Effector memory CD4-positive, alpha-beta T cell (primary cell): ENCODE measurements at regions not wholly inside any gene's neighbourhood (a gene's known extent, or its start where the extent isn't known, plus 50 kb on each side); places are given as distances from the start of the nearest gene placed in this dataset.
"Not testable (repeated sequence)": the region's sequence is repeated elsewhere in the genome, so short reads cannot be mapped to it uniquely, and the experiment has no call there.

Experiments used
- DNase-seq, 3 donors: peaks; one replicate each; pipeline ENCODE4 v3.0.0-alpha.2; 2020
- H3K27ac ChIP-seq: 2 replicates; pipeline ENCODE4 v1.7.0; 2013; ENCODE audit warnings: mild to moderate bottlenecking, low read length, moderate library complexity; ENCODE audit not compliant: insufficient read depth, poor library complexity, severe bottlenecking
- H3K27me3 ChIP-seq: replicated peaks from 2 replicates; pipeline ENCODE4 v1.7.0; 2013; ENCODE audit warnings: mild to moderate bottlenecking, low read length; ENCODE audit not compliant: insufficient read depth, control insufficient read depth, poor library complexity, severe bottlenecking
- H3K36me3 ChIP-seq: 2 replicates; pipeline ENCODE4 v1.7.0; 2013; ENCODE audit warnings: mild to moderate bottlenecking, low read length, moderate library complexity; ENCODE audit not compliant: control insufficient read depth, insufficient read depth
- H3K4me1 ChIP-seq: 2 replicates; pipeline ENCODE4 v1.7.0; 2013; ENCODE audit warnings: low read length, mild to moderate bottlenecking; ENCODE audit not compliant: control insufficient read depth, insufficient read depth, poor library complexity, severe bottlenecking
- H3K4me3 ChIP-seq: 2 replicates; pipeline ENCODE4 v1.7.0; 2013; ENCODE audit warnings: low read length, low read depth, mild to moderate bottlenecking; ENCODE audit not compliant: insufficient read depth, poor library complexity, severe bottlenecking
- H3K9me3 ChIP-seq: 2 replicates; pipeline ENCODE4 v1.7.0; 2013; ENCODE audit warnings: mild to moderate bottlenecking, low read length, moderate library complexity; ENCODE audit not compliant: control insufficient read depth

DNA sequence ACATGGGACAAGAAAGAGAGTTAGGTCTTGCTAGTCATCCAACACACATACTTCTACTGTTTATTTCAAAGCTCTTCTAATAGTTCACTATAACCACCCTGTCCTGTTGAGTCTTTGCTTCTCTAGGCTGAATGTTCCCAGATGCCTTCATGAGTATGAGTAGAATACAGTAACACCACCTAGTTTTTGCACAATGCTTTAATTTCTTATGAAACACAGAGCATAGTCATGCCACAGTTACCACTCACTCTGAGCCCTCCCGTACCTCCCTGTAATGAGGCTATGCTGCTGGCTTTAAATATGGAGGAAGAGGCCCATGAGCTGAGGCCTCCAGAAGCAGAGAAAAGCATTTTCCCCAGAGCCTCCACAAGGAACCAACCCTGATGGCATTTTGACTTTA, 75.0 kb upstream of the SLC1A3 start:
- H3K9me3 ChIP-seq = no peaks in the 10 kb centered on the region
- DNase-seq = no peak

DNA sequence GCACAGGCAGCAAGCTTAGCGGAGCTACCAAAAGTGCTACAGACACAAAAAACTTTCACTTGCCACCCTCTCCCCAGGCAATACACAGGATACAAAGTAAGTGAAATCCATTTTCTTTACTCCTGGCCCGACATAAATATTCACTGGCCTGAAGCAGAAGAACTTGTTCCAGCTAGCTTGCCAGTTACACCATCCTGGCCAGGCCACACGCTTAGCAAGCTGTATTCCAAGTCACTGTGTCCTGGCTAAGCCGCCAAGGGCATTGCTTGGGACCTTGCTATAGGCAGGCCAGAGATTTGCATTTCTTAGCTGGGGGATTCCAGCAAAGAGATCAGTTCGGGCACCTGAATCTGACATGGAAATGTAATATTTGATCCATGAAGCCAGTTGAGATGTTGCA, 71.0 kb upstream of the SLC1A3 start:
- Histone ChIP-seq H3K4me3 (no peak overlapping the region), H3K36me3 (no peaks in the 10 kb centered on the region), H3K4me1 (no peaks in the 10 kb centered on the region), H3K27ac (no peak overlapping the region), H3K9me3 (no peaks in the 10 kb centered on the region), H3K27me3 (peaks cover 2% of the 10 kb centered on the region)
- DNase-seq = no peak

More for the DNA sequence above, 75.0 kb upstream of the SLC1A3 start:
- H3K27ac ChIP-seq = no peak overlapping the region
- no peaks in the 10 kb centered on the region for H3K4me1 ChIP-seq
- no peak overlapping the region for H3K4me3 ChIP-seq
- peaks cover 2% of the 10 kb centered on the region for H3K27me3 ChIP-seq
- H3K36me3 ChIP-seq = no peaks in the 10 kb centered on the region

DNA sequence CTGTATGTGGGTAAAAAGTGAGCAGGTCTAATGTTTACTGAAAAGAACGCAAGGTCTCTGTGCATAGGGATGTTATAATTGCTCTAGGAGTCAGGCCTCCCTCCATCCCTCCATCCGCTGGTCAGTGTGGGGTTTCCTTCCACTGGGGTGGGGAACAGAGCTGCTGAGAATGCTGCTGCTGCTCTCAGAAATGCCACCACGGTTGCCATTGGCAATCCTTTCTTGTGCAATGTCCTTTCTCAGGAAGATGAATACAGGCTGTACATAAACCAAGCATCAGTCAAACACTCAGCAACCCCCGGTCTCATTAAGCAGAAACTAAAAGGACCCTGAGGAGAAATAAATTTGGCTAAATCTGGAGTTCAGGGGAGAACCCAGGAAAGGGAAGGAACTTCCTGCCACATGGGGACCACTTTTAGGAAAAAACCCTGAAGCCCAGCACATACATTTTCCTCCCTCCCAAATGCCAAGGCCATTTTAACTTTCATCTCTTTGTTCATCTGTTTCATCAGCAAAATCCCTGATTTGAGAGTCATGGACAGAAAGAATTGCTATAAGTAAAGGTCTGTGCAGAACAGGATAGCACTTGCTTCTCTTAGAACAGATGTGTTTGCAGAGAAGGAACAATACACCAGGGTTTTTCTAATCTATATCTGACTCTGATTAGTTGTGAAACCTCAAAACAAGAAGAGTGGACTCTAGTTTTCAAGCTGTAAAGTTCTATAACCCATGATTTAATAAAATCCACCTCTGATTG, 70.4 kb upstream of the SLC1A3 start:
- H3K36me3 ChIP-seq = no peaks in the 10 kb centered on the region
- DNase-seq = no peak
- H3K27ac ChIP-seq = no peak overlapping the region
- H3K4me3 ChIP-seq = no peak overlapping the region
- no peaks in the 10 kb centered on the region for H3K9me3 ChIP-seq
- H3K4me1 ChIP-seq = no peaks in the 10 kb centered on the region
- peaks cover 2% of the 10 kb centered on the region for H3K27me3 ChIP-seq

DNA sequence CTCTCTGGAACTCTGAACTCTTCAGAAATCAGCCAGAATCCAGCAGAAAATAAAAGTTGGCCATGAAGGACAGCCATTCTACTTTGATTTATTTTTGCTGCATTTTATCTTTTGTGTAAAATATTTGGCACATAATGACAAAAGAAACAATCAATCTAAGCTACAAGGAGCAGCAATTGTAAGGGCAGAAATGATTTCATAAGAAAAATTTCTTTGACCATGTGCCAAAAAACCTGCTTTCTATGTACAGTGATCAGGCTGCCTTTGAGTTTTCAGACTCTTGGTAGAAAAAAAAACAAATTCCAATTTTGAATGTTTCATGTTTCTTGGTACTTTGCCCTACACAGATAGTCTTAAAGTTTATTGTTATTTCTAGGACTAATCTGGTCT, 69.8 kb upstream of the SLC1A3 start:
- no peak overlapping the region for H3K27ac ChIP-seq
- H3K9me3 ChIP-seq = no peaks in the 10 kb centered on the region
- DNase-seq = no peak

DNA sequence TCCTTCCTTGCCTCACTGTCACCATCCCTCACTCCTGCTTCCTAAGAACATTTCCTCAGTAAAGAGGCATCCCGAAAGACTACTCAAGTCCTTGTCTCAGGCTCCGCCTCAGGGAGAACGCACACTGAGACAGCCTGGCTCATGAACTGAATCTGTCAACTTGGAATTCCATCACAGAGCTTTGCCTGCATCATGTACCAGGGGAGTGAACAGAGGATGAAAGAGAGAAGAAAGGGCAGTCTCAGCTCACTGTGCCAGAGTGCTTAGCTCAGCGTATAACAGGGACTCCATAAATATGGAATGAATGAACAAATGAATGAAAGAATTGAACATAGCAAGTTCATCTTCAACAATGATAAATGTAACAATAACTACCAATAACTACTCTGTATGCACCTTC, 68.7 kb upstream of the SLC1A3 start:
- Histone ChIP-seq H3K4me1 (no peaks in the 10 kb centered on the region), H3K4me3 (no peak overlapping the region), H3K27me3 (peaks cover 2% of the 10 kb centered on the region), H3K36me3 (no peaks in the 10 kb centered on the region), H3K9me3 (no peaks in the 10 kb centered on the region), H3K27ac (no peak overlapping the region)
- DNase-seq = no peak

More for the DNA sequence above, 69.8 kb upstream of the SLC1A3 start:
- H3K4me3 ChIP-seq = no peak overlapping the region
- H3K4me1 ChIP-seq = no peaks in the 10 kb centered on the region
- H3K27me3 ChIP-seq = peaks cover 2% of the 10 kb centered on the region
- H3K36me3 ChIP-seq = no peaks in the 10 kb centered on the region

DNA sequence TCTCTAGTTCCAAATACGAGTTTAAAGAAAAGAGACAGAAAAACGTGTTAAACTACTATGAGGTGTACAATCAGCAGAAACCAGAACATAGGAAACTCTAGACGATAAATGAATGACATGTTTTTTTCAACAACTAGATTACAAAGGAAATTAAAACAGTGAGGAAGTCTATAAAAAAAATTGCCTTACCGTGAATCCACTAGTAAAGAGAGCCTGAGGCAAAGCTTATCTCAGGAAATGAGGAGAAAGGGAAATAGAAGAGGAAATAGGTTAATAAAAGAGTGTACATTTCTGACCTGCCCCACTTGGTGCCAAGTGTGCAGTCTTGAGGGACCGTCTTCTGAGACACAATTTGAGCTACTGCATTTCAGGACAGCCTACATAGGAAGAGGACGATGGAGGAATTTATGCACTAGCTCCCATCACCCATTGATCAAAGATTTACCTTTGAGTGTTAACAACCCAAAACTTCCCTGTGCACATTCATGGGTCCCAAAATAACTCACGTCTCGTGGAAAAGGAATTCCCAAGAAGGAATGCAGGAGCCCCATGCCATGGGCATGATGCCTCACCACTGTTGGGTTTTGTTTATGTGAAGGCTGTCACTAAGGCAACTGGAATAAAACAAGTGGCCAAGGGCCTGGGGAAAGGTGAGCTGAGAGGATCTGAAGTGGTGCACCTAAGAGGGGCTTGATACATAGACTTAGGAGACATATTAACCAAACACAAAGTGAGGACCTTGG, 53.6 kb upstream of the SLC1A3 start:
- no peak overlapping the region for H3K27ac ChIP-seq
- no peaks in the 10 kb centered on the region for H3K9me3 ChIP-seq
- no peak overlapping the region for H3K4me3 ChIP-seq
- no peaks in the 10 kb centered on the region for H3K4me1 ChIP-seq
- no peak for DNase-seq
- no peaks in the 10 kb centered on the region for H3K27me3 ChIP-seq
- no peaks in the 10 kb centered on the region for H3K36me3 ChIP-seq

DNA sequence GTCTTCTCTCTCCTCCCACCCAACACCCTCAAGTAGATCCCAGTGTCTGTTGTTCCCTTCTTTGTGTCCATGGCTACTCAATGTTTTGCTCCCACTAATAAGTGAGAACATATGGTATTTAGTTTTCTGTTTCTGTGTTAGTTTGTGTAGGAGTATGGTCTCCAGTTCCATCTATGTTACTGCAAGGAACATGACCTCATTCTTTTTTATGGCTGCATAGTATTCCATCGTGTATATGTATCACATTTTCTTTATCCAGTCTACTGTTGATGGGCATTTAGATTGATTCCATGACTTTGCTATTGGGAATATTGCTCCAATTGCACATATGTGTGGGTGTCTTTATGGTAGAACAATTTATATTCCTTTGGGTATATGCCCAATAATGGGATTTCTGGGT, 51.4 kb upstream of the SLC1A3 start:
- H3K9me3 ChIP-seq, H3K4me3 ChIP-seq, H3K36me3 ChIP-seq, H3K27me3 ChIP-seq, H3K4me1 ChIP-seq, H3K27ac ChIP-seq, DNase-seq: not testable (repeated sequence)
